PC-3 (cell line): ENCODE measurements at regions not wholly inside any gene's neighbourhood (a gene's known extent, or its start where the extent isn't known, plus 50 kb on each side); places are given as distances from the start of the nearest gene placed in this dataset.

Source experiments
- ATAC-seq: fragments of 200-7000 bp; cut with Tn5 transposase; 2 replicates; pipeline ENCODE4 v1.9.1; 2020; ENCODE audit warnings: mild to moderate bottlenecking, moderate library complexity
- BruUV-seq: library from RNA; stranded (reverse); fragments of 400-500 nt; replicated peaks from 2 replicates; lab custom pipeline; 2021; lab: Mats Ljungman, UMichigan
- CTCF ChIA-PET: fragments of 300-600 bp; sonication (Branson Sonifier 250); formaldehyde crosslinking; loops from one replicate; lab custom pipeline; 2022; ENCODE audit warnings: antibody characterized with exemption; lab: Charles Lee
- POLR2A ChIA-PET: fragments of 300-600 bp; sonication (Branson Sonifier 250); formaldehyde crosslinking; loops from one replicate; lab custom pipeline; 2022; ENCODE audit warnings: antibody characterized with exemption; ENCODE audit not compliant: unreplicated experiment; lab: Charles Lee
- DNase-seq: peaks from one replicate; pipeline ENCODE4 v3.0.0-alpha.2; 2015
- H2AFZ ChIP-seq: fragments of 300-600 bp; sonication (generic); 2 replicates; pipeline ENCODE4 v1.6.0; 2016; ENCODE audit warnings: antibody characterized with exemption, low read length
- H3F3A ChIP-seq: fragments of 300-600 bp; sonication (generic); one replicate; pipeline ENCODE4 v1.6.0; 2017; ENCODE audit warnings: antibody characterized with exemption, low read length, control low read depth, mild to moderate bottlenecking; ENCODE audit not compliant: unreplicated experiment
- H3K27ac ChIP-seq: fragments of 300-600 bp; sonication (generic); 2 replicates; pipeline ENCODE4 v1.5.1; 2016; ENCODE audit warnings: mild to moderate bottlenecking, low read length
- H3K27me3 ChIP-seq: fragments of 300-600 bp; sonication (generic); 2 replicates; pipeline ENCODE4 v1.6.1; 2016; ENCODE audit warnings: low read length, mixed read lengths
- H3K36me3 ChIP-seq: fragments of 300-600 bp; sonication (generic); 2 replicates; pipeline ENCODE4 v1.6.1; 2016; ENCODE audit warnings: low read depth, mixed run types, low read length, mixed read lengths
- H3K4me1 ChIP-seq: fragments of 300-600 bp; sonication (generic); 2 replicates; pipeline ENCODE4 v1.5.1; 2016; ENCODE audit warnings: low read length; ENCODE audit not compliant: insufficient read depth
- H3K4me2 ChIP-seq: fragments of 300-600 bp; sonication (generic); 2 replicates; pipeline ENCODE4 v1.6.0; 2016; ENCODE audit warnings: low read length
- H3K4me3 ChIP-seq: fragments of 300-600 bp; sonication (generic); 2 replicates; pipeline ENCODE4 v1.5.1; 2016; ENCODE audit warnings: mild to moderate bottlenecking, low read length, mixed read lengths
- H3K79me2 ChIP-seq: fragments of 300-600 bp; sonication (generic); 2 replicates; pipeline ENCODE4 v1.6.1; 2017; ENCODE audit warnings: low read length, mixed read lengths
- H3K9ac ChIP-seq: fragments of 300-600 bp; sonication (generic); 2 replicates; pipeline ENCODE4 v1.6.0; 2016; ENCODE audit warnings: mild to moderate bottlenecking, low read length
- H3K9me2 ChIP-seq: fragments of 300-600 bp; sonication (generic); replicated peaks from 2 replicates; pipeline ENCODE4 v1.6.1; 2016; ENCODE audit warnings: mixed run types, low read length, mixed read lengths
- H3K9me3 ChIP-seq: fragments of 300-600 bp; sonication (generic); 2 replicates; pipeline ENCODE4 v1.6.1; 2016; ENCODE audit warnings: low read length, mixed read lengths
- H4K20me1 ChIP-seq: fragments of 300-600 bp; sonication (generic); 2 replicates; pipeline ENCODE4 v1.6.1; 2016; ENCODE audit warnings: low read length, mixed read lengths
- CTCF ChIP-seq: fragments of 300-600 bp; sonication (generic); conservative IDR thresholded peaks from 2 replicates; pipeline ENCODE4 v1.5.1; 2017; ENCODE audit warnings: antibody characterized with exemption, low read depth, mild to moderate bottlenecking, low read length
- EZH2 ChIP-seq: fragments of 300-600 bp; sonication (generic); IDR thresholded peaks from one replicate; pipeline ENCODE4 v1.6.1; 2017; ENCODE audit warnings: antibody characterized with exemption, mild to moderate bottlenecking, low read length; ENCODE audit not compliant: unreplicated experiment
- EZH2phosphoT487 ChIP-seq: fragments of 300-600 bp; sonication (generic); IDR thresholded peaks from 2 replicates; pipeline ENCODE4 v1.6.1; 2018; ENCODE audit warnings: mild to moderate bottlenecking, antibody characterized with exemption, low read length, borderline replicate concordance
- intact Hi-C: fragments of 100-400 bp; cut with micrococcal nuclease; formaldehyde crosslinking; loops from 2 replicates; pipeline ENCODE4 v1.9.0; 2023

- BruUV-seq: no TSS peak
- no peak overlapping the region for H3K4me2 ChIP-seq
- no peak overlapping the region for H3K4me3 ChIP-seq
These were observed 69.2 kb upstream of the MYO10 start for GRCh38 chr5:17005107-17005828.

GRCh38 chr5:17012289-17012688 is 76.2 kb upstream of the MYO10 start:
- no peaks in the 10 kb centered on the region for H3K9me2 ChIP-seq
- ATAC-seq: peak; percentile 88
- H3K9ac ChIP-seq: no peak overlapping the region
- intact Hi-C loops: no loop called here
- H3K4me1 ChIP-seq: peaks cover 20% of the 10 kb centered on the region
- H3K79me2 ChIP-seq: no peaks in the 10 kb centered on the region
- H3F3A ChIP-seq: no peaks in the 10 kb centered on the region
- no peaks in the 10 kb centered on the region for H4K20me1 ChIP-seq
- H2AFZ ChIP-seq: no peak overlapping the region
- H3K27me3 ChIP-seq: no peaks in the 10 kb centered on the region
- no TSS peak for BruUV-seq
- no peaks in the 10 kb centered on the region for H3K36me3 ChIP-seq
- CTCF ChIA-PET: interaction anchor here (0.7 kb wide), 1 partner anchor 178 kb away, joined by 3 read pairs; no protein-coding TSS in a partner anchor
- no peak overlapping the region for H3K4me3 ChIP-seq
- peak overlapping the region; percentile 32 for H3K4me2 ChIP-seq
- no peak for TF ChIP-seq EZH2phosphoT487
- no peaks in the 10 kb centered on the region for H3K9me3 ChIP-seq
- H3K27ac ChIP-seq: peak overlapping the region; percentile 57
- POLR2A ChIA-PET: interaction anchor here (0.6 kb wide), 1 partner anchor 548 kb away, joined by 3 read pairs; no protein-coding TSS in a partner anchor
- peak; percentile 98 for DNase-seq

More at GRCh38 chr5:17005107-17005828, 69.2 kb upstream of the MYO10 start:
- Histone ChIP-seq H2AFZ (no peak overlapping the region), H4K20me1 (no peaks in the 10 kb centered on the region), H3K36me3 (no peaks in the 10 kb centered on the region), H3K9me2 (no peaks in the 10 kb centered on the region), H3K27ac (no peak overlapping the region), H3F3A (peaks cover 7% of the 10 kb centered on the region), H3K9me3 (no peaks in the 10 kb centered on the region), H3K27me3 (no peaks in the 10 kb centered on the region), H3K79me2 (no peaks in the 10 kb centered on the region), H3K9ac (no peak overlapping the region), H3K4me1 (peaks cover 16% of the 10 kb centered on the region)
- DNase-seq (no peak), ATAC-seq (no peak)
- POLR2A ChIA-PET: no interaction called here
- CTCF ChIA-PET: no interaction called here
- TF ChIP-seq CTCF (no peak), EZH2 (no peak), EZH2phosphoT487 (no peak)
- intact Hi-C loops: no loop called here

- H3K4me1 ChIP-seq: peaks cover 20% of the 10 kb centered on the region
- H3K9me2 ChIP-seq: no peaks in the 10 kb centered on the region
- no peaks in the 10 kb centered on the region for H3K27me3 ChIP-seq
- no peak overlapping the region for H3K9ac ChIP-seq
- H3K9me3 ChIP-seq: no peaks in the 10 kb centered on the region
- TF ChIP-seq EZH2phosphoT487: no peak
- TF ChIP-seq EZH2: no peak
- no peak for TF ChIP-seq CTCF
- no peak overlapping the region for H3K27ac ChIP-seq
- no peak for ATAC-seq
- POLR2A ChIA-PET: no interaction called here
- CTCF ChIA-PET: no interaction called here
- intact Hi-C loops: no loop called here
- no peak overlapping the region for H3K4me3 ChIP-seq
- no peaks in the 10 kb centered on the region for H3K36me3 ChIP-seq
- no peaks in the 10 kb centered on the region for H3K79me2 ChIP-seq
- no peak for DNase-seq
- no peak overlapping the region for H2AFZ ChIP-seq
- BruUV-seq: no TSS peak
- H4K20me1 ChIP-seq: no peaks in the 10 kb centered on the region
- no peak overlapping the region for H3K4me2 ChIP-seq
- H3F3A ChIP-seq: no peaks in the 10 kb centered on the region
These were observed 78.6 kb upstream of the MYO10 start for GRCh38 chr5:17014686-17015085.
